K562 (cell line): ENCODE measurements at regions not wholly inside any gene's neighbourhood (a gene's known extent, or its start where the extent isn't known, plus 50 kb on each side); places are given as distances from the start of the nearest gene placed in this dataset.

ENCODE experiments used
- ATF1 ChIP-seq, 2 experiments: fragments of 450-650 bp in 1 of 2; IDR thresholded peaks; 2 replicates each; pipeline ENCODE4 v1.6.1; 2016; ENCODE audit warnings: missing compliant biosample characterization in 1 of 2, missing genetic modification characterization in 1 of 2
- DNMT1 ChIP-seq: fragments of 450-650 bp; IDR thresholded peaks from 2 replicates; pipeline ENCODE4 v1.6.1; 2016; ENCODE audit warnings: antibody characterized with exemption, mild to moderate bottlenecking
- FOXA1 ChIP-seq: fragments of 450-650 bp; IDR thresholded peaks from 2 replicates; pipeline ENCODE4 v1.6.1; 2016; ENCODE audit warnings: mild to moderate bottlenecking, borderline replicate concordance
- FOXP4 ChIP-seq: sonication (generic); formaldehyde crosslinking; IDR thresholded peaks from 2 replicates; pipeline ENCODE4 v1.8.0; 2022; ENCODE audit warnings: mild to moderate bottlenecking, missing genetic modification reagents, borderline replicate concordance
- MCM7 ChIP-seq, 2 experiments: fragments of 450-650 bp; IDR thresholded peaks; 2 replicates each; pipeline ENCODE4 v1.6.1; 2016 to 2018
- MTF1 ChIP-seq: fragments of 250-450 bp; sonication (Bioruptor Pico); IDR thresholded peaks from 2 replicates; pipeline ENCODE4 v1.9.0; 2021; ENCODE audit warnings: moderate library complexity, mild to moderate bottlenecking, inconsistent platforms, borderline replicate concordance
- RAD21 ChIP-seq, 2 experiments: fragments of 250-450 bp in 1 of 2; fragments of 450-650 bp in 1 of 2; sonication (Bioruptor Pico) in 1 of 2; formaldehyde crosslinking in 1 of 2; IDR thresholded peaks in 1 of 2; conservative IDR thresholded peaks in 1 of 2; 2 replicates each; pipeline versions ENCODE4 v1.4.0 to v1.8.0; 2020 to 2022; ENCODE audit warnings: mild to moderate bottlenecking in 2 of 2, moderate library complexity in 1 of 2
- TAF15 ChIP-seq: fragments of 200-400 bp; formaldehyde crosslinking; IDR thresholded peaks from 2 replicates; pipeline ENCODE4 v1.6.1; 2017; ENCODE audit warnings: mild to moderate bottlenecking, low read depth, low read length, moderate library complexity
- TRIM24 ChIP-seq, 2 experiments: fragments of 450-650 bp; IDR thresholded peaks; 2 replicates each; pipeline ENCODE4 v1.6.1; 2016
- ZNF140 ChIP-seq: fragments of 250-450 bp; sonication (Bioruptor Pico); IDR thresholded peaks from 2 replicates; pipeline ENCODE4 v1.8.0; 2021; ENCODE audit warnings: moderate library complexity, mild to moderate bottlenecking, inconsistent platforms
- ZNF592 ChIP-seq: fragments of 450-650 bp; IDR thresholded peaks from 2 replicates; pipeline ENCODE4 v1.6.1; 2017; ENCODE audit warnings: antibody characterized with exemption, mild to moderate bottlenecking

- TF ChIP-seq ZNF140 (no peak), MCM7 (IDR thresholded peaks at IDR 0.05) (no peak), RAD21 (CRISPR knock-in tag; conservative IDR thresholded peaks at IDR 0.05 in 1 of 2, IDR thresholded peaks at IDR 0.05 in 1 of 2) (no peak), TRIM24 (IDR thresholded peaks at IDR 0.05) (no peak), ATF1 (CRISPR knock-in tag; IDR thresholded peaks at IDR 0.05) (no peak), ATF1 (tag; IDR thresholded peaks at IDR 0.05) (no peak), FOXA1 (no peak), DNMT1 (no peak), ZNF592 (no peak), TAF15 (no peak), MTF1 (CRISPR knock-in tag) (no peak), FOXP4 (CRISPR knock-in tag) (no peak)
Measured at GRCh38 chr5:129306725-129307124, 153.4 kb upstream of the ADAMTS19 start (continued).
